Upper lobe of right lung (tissue), 1 donor: ENCODE measurements at regions not wholly inside any gene's neighbourhood (a gene's known extent, or its start where the extent isn't known, plus 50 kb on each side); places are given as distances from the start of the nearest gene placed in this dataset.

Experiments
- ATAC-seq: fragments of 200-7000 bp; cut with Tn5 transposase; one replicate; pipeline ENCODE4 v1.9.1; 2020; ENCODE audit warnings: mild to moderate bottlenecking, moderate library complexity
- DNase-seq: peaks from one replicate; pipeline ENCODE4 v3.0.0-alpha.2; 2020
- H3K27ac ChIP-seq: fragments of 200-600 bp; one replicate; pipeline ENCODE4 v1.8.0; 2022
- H3K27me3 ChIP-seq: fragments of 200-600 bp; one replicate; pipeline ENCODE4 v1.8.0; 2022; ENCODE audit warnings: mild to moderate bottlenecking
- H3K36me3 ChIP-seq: fragments of 200-600 bp; one replicate; pipeline ENCODE4 v1.8.0; 2022
- H3K4me1 ChIP-seq: fragments of 200-600 bp; one replicate; pipeline ENCODE4 v1.8.0; 2022
- H3K4me3 ChIP-seq: fragments of 200-600 bp; one replicate; pipeline ENCODE4 v1.8.0; 2022; ENCODE audit warnings: mild to moderate bottlenecking
- H3K9me3 ChIP-seq: fragments of 200-600 bp; one replicate; pipeline ENCODE4 v1.8.0; 2022
- intact Hi-C: fragments of 100-400 bp; cut with DNase I; formaldehyde crosslinking; loops from one replicate; pipeline ENCODE4 v1.11.0; 2022
- TF ChIP-seq, protein P1 (sequence below): fragments of 200-600 bp; IDR thresholded peaks from one replicate; pipeline ENCODE4 v1.8.0; 2022; ENCODE audit warnings: antibody characterized with exemption
- donor health status: DM: no; HTN: yes; CAD: no; lungs with severe emphysema.

GRCh38 chr3:84836961-84837360 is 121.8 kb upstream of the CADM2 start:
- H3K27ac ChIP-seq: no peak overlapping the region
- no peak overlapping the region for H3K4me3 ChIP-seq
- DNase-seq: peak; percentile 76
- H3K9me3 ChIP-seq: no peaks in the 10 kb centered on the region
- H3K27me3 ChIP-seq: no peaks in the 10 kb centered on the region
- peak; percentile 86 for ATAC-seq
- no peaks in the 10 kb centered on the region for H3K36me3 ChIP-seq
- no peaks in the 10 kb centered on the region for H3K4me1 ChIP-seq
- intact Hi-C loops: no loop called here
- TF ChIP-seq, protein P1, sequence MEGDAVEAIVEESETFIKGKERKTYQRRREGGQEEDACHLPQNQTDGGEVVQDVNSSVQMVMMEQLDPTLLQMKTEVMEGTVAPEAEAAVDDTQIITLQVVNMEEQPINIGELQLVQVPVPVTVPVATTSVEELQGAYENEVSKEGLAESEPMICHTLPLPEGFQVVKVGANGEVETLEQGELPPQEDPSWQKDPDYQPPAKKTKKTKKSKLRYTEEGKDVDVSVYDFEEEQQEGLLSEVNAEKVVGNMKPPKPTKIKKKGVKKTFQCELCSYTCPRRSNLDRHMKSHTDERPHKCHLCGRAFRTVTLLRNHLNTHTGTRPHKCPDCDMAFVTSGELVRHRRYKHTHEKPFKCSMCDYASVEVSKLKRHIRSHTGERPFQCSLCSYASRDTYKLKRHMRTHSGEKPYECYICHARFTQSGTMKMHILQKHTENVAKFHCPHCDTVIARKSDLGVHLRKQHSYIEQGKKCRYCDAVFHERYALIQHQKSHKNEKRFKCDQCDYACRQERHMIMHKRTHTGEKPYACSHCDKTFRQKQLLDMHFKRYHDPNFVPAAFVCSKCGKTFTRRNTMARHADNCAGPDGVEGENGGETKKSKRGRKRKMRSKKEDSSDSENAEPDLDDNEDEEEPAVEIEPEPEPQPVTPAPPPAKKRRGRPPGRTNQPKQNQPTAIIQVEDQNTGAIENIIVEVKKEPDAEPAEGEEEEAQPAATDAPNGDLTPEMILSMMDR: no peak

GRCh38 chr3:84877092-84877491 is 81.7 kb upstream of the CADM2 start:
- Histone ChIP-seq H3K27me3 (no peaks in the 10 kb centered on the region), H3K9me3 (no peaks in the 10 kb centered on the region), H3K4me1 (no peaks in the 10 kb centered on the region), H3K36me3 (no peaks in the 10 kb centered on the region), H3K4me3 (no peak overlapping the region), H3K27ac (no peak overlapping the region)
- intact Hi-C loops: no loop called here
- TF ChIP-seq, protein P1: no peak
- no peak for DNase-seq
- no peak for ATAC-seq

DNA sequence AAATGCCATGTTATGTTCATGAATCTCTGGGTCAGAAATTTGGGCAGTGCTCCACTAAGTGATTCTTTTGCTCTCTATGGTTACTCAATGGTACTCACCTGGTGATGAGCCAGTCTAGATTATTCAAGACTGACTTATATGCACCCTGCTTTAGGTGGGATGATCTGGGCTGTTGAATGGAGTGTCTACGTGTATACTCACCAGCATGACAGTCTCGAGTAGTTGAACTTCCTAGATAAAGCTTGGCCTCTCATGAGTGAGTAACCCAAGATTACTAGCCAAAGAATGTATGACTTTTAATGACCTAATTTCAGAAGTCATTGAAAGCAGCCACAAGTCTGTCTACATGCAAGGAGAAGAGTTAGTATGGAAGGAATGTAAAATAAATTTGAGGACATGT is 77.5 kb upstream of the CADM2 start:
- TF ChIP-seq, protein P1: no peak
- H3K27me3 ChIP-seq: no peaks in the 10 kb centered on the region
- intact Hi-C loops: no loop called here
- H3K9me3 ChIP-seq: no peaks in the 10 kb centered on the region
- H3K4me3 ChIP-seq: no peak overlapping the region
- ATAC-seq (no peak), DNase-seq (no peak)
- H3K27ac ChIP-seq: no peak overlapping the region
- no peaks in the 10 kb centered on the region for H3K4me1 ChIP-seq
- H3K36me3 ChIP-seq: no peaks in the 10 kb centered on the region

GRCh38 chr3:84885199-84885882 is 73.4 kb upstream of the CADM2 start:
- H3K9me3 ChIP-seq: peaks cover under 1% of the 10 kb centered on the region
- ATAC-seq (peak; percentile 70), DNase-seq (peak; percentile 65)
- no peaks in the 10 kb centered on the region for H3K27me3 ChIP-seq
- intact Hi-C loops: no loop called here
- H3K4me3 ChIP-seq: no peak overlapping the region
- no peaks in the 10 kb centered on the region for H3K36me3 ChIP-seq
- H3K27ac ChIP-seq: no peak overlapping the region
- H3K4me1 ChIP-seq: no peaks in the 10 kb centered on the region
- TF ChIP-seq, protein P1: no peak

DNA sequence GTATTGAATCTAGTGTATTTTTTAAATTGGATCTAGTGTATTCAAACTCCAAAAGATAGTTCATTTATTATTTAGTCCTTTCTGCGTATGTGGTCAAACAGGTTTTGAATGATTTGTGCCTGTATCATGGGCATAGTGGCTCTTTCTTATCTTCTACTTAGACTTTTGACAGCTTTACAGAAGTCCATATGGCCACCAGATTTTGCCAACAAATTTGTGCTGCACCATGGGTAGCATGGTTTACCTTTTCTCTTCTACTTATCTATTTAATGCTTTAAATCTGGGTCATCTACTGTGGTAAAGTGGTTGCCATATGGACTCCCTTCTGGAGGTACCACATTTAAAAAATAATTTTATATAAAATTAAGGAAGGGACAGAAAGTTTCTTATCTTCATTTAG is 66.9 kb upstream of the CADM2 start:
- TF ChIP-seq, protein P1: no peak
- Histone ChIP-seq H3K36me3 (no peaks in the 10 kb centered on the region), H3K4me1 (no peaks in the 10 kb centered on the region), H3K4me3 (no peak overlapping the region), H3K27ac (no peak overlapping the region), H3K9me3 (peaks cover 3% of the 10 kb centered on the region), H3K27me3 (no peaks in the 10 kb centered on the region)
- ATAC-seq (no peak), DNase-seq (no peak)
- intact Hi-C loops: no loop called here

DNA sequence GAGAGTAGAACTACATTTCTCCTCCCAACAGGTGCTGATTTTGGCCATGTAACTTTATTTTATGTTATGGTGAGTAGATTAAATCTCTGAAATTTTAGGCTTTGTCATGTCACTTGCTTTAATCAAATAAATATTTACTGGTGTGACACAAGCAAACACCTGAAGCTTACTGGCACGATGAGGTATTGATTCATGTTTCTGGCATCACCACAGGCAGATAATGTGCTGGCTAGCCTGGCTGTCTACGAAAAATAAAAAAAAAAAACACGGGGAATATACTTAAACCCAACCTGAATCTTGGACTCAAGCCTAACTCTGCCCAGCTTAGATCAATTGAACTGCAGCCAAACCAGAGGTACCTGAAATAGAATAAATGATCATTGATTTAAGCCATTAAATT is 65.6 kb upstream of the CADM2 start:
- Histone ChIP-seq H3K36me3 (no peaks in the 10 kb centered on the region), H3K4me3 (no peak overlapping the region), H3K4me1 (no peaks in the 10 kb centered on the region), H3K9me3 (peaks cover 10% of the 10 kb centered on the region), H3K27ac (no peak overlapping the region), H3K27me3 (no peaks in the 10 kb centered on the region)
- DNase-seq (no peak), ATAC-seq (no peak)
- intact Hi-C loops: no loop called here
- TF ChIP-seq, protein P1: no peak
